GM19043 (cell line): ENCODE measurements at regions not wholly inside any gene's neighbourhood (a gene's known extent, or its start where the extent isn't known, plus 50 kb on each side); places are given as distances from the start of the nearest gene placed in this dataset.

ENCODE experiments used
- ATAC-seq: cut with Tn5 transposase; IDR thresholded peaks from one replicate; pipeline ENCODE4 v1.9.1; 2021; ENCODE audit warnings: low read depth; ENCODE audit not compliant: unreplicated experiment

DNA sequence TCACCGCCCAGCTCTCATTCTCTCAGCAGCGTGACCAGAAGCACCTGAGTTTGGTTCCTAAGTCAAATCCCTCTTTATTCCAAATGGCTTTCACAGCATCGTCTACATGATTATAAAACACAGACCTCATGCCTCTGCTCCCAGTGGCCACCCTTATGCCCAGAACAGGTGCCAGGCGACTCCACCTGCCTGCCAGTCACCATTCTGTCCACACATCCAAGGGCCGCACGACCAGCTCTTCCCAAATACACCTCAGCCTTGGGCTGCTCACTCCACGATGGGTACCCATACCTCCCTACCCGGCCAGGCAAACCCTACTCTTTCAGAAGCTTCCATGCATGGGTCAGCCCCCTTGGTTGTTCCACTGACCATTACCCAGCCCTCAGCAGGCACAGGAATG lies 851.6 kb upstream of the SALL3 start:
- no peak for ATAC-seq

DNA sequence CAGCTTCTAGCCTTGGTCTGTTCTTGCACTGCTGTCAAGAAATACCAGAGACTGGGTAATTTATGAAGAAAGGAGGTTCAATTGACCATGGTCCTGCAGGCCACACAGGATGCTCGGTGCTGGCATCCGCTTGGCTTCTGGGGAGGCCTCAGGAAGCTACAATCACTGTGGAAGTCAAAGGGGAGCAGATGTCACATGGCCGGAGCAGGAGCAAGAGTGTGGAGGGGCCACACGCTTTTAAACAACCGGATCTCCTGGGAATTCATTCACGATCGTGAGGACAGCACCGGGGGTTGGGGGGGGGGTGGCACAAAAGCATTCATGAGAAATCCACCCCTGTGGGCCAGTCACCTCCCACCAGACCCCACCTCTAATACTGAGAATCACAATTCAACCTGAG lies 850.4 kb upstream of the SALL3 start:
- ATAC-seq: no peak

DNA sequence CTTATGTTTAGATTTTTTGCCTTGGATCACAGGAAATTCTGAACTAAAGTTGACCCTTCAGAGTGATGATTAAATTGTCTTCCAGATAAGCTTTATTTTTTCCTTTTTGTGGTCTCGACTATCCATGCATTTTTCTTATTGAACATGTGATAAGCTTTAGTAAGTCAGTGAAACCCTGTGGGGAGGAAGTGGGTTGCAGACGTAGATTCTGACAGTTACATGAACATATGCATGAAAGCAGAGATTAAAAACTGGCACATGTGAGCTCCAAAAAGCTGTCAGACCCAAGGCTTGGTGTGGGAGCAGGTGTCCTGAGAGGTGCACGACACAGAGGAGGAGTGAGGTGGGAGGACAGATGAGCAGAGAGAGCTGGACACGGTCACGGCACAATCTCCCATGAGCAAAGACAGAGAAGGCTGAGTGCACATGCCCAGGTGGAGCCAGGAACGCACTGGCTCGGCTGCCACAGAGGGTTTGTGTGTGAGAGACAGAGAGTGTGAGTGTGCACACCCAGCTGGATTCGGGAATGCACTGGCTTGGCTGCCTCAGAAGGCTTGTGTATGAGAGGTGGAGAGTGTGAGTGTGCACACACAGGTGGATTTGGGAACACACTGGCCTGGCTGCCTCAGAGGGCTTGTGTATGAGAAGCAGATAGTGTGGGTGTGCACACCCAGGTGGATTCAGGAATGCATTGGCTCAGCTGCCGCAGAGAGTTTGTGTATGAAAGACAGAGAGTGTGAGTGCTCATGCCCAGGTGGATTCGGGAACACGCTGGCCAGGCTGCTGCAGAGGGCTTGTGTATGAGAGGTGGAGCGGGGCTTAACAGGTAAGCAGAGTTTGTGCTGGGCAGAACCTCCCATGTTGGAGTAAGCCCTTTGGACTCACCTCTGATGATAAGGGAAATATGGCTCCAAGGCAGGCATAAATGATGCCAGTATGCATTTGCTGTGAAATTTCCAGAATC lies 849.1 kb upstream of the SALL3 start:
- ATAC-seq: no peak

DNA sequence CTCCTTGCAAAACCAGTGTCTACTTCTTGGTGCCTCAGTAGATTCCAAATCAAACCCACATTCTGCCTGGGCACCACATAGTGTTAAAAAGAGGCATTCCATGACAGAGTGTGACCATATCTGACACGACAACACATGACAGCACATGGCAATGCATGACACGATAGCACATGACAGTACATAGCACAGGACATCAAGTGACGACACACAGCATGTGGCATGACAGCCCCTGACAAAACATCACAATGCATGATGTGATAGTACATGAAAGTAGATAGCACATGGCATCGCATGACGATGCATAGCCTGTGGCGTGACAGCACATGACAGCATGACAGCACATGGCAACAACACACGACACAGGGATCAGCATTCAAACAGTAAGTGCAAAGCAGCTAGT lies 845.9 kb upstream of the SALL3 start:
- ATAC-seq: no peak

DNA sequence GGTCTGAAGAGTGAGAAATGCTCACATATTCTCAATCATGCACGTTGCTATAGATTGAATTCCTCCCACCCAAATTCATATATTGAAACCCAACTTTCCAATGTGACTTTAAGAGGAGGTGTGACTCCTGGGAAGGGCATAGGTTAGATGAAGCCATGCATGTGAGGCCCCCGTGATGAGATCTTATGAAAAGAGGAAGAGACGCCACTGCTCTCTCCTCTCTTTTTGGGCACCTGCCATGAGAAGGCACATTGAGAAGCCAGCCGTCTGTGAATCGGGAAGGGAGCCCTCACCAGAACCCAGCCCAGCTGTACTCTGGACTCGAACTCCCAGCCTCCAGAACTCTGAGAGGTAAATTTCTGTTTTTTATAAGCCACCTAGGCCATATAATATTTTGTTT lies 842.6 kb upstream of the SALL3 start:
- ATAC-seq: no peak

DNA sequence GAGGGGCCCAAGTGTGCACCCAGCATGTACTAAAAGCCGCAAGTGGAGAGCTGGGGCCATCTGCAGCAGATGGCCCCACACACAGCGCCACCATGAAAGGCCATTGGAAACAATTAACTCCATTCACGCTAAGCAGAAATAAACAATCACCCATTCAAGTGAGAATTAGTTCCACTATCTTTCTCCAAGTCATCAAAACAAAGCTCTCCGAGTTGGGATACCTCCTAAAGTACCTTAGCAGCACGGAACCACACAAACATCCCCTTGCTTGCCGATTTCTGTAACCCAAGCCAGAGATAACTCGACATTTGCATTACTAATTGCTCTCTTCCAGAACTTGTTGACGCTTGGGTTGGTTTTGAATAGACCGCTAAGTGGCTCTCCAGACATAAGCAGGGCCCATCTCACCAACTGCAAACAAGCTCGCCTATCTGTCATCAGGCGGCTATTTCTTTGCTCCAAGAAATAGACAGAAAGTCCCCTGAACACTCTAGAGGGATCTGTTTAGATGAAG lies 840.6 kb upstream of the SALL3 start:
- no peak for ATAC-seq

DNA sequence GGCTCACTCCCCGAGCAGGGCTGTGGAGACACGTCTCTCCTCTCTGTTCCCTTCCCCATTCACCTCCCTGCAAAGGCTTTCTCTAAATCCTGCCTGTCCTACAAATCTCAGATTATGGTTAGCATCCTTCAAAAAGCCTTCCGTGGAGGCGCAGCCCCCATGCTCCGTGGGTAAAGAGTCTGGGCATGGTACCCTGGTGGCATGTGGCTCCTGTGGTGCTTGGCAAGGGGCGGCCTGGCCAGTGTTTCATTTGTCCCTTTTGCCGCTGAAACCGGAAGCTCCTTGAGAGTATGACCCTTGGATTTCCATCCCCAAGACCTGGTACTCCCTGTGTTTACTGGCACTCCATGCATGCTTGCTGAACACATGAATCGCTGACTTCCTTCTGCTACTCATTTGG lies 839.3 kb upstream of the SALL3 start:
- ATAC-seq: no peak

DNA sequence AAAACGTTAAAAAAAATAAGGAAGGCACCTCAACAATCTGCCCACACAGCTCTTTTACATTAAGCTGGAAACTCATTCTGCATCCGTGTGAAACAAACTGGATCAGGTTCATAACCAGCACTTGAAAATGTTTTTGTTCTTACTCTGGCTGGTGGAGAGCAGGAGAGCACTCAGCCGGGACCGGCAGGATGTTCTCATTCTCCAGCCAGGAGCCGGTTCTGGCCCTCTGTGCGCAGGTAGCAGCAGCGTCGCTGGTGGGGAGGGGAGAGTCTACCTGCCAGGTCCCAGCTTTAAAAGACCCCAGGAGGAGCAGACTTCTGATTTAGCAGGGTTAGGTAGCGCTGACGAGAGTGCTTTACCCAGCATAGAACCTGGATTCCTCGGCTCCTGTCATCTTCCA lies 834.9 kb upstream of the SALL3 start:
- ATAC-seq: no peak

DNA sequence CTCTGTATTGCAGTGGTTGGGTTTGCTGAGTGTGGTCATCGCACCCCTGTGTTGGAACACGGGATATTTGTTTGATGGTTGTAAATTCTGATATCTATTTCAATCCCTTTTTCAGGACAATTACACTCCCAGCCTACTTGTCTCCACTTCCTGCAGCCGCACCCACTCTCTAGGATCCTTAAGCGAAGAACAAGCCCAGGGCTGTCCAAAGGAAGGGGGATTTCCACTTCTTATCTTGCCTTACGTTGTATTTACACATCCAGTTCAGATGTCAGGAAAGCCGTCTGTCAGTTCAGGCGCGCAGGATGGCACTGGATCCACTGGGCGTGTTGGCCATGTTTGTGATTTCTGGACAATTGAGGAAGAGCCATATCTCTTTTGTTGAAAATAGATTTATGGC lies 834.5 kb upstream of the SALL3 start:
- ATAC-seq: no peak

DNA sequence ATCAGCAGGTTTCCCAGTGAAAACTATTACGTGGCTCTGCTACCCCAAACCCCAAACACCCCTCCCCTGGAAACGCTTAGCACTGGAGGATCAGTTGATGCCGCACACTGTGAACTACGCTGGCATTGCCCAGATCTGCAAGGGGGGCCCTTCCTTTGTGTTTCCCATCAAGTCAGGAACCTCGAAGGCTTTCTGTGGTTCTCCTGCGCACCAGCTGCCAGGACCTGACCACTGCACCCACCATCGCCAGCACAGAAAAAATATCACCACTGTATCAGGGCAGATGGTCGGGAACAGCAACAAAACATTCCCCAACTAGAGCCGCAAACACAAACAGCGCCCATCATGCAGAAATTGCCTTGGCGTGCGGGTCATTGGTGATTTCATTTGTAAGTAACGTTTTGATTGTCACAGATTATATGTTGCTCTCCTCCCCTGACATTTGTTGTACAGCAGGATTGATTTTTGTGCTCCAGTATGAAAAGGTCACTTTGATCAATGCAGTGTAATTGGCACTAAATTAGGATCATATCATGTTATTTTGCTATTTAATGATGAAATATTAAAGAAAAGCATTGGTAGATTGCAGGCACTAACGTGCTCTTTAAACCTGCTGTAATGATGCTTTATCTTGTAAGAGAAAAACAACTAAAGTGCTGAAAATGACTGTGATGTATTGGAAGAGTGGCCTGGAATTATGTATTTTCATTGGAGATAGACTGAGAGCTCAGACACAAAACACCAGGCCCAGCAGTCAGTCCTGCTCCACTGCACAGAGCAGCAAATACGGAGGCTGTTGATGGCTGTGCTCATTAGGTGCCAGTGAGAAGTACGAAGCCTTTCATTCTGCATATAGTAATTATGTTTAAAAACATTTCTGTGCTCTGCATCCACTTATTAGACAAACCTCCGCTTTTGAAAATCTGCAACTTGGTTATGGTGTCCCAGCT lies 833.2 kb upstream of the SALL3 start:
- ATAC-seq: no peak

DNA sequence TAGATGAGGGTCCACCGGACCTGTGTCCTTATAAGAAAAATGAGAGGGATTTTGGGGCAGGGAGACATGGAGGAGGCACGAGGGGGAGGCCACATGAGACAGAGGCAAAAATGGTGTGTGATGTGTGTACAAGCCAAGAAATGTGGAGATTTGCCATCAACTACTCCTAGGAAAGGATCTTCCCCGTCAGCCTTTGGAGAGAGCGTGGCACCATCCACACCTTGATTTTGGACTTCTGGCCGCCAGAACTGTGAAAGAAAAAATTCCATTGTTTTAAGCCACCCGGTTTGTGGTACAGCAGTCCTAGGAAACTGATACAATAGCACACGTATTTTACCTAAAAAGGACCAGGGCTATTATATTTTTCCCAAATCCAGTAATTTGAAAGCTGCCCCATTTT lies 829.0 kb upstream of the SALL3 start:
- no peak for ATAC-seq

DNA sequence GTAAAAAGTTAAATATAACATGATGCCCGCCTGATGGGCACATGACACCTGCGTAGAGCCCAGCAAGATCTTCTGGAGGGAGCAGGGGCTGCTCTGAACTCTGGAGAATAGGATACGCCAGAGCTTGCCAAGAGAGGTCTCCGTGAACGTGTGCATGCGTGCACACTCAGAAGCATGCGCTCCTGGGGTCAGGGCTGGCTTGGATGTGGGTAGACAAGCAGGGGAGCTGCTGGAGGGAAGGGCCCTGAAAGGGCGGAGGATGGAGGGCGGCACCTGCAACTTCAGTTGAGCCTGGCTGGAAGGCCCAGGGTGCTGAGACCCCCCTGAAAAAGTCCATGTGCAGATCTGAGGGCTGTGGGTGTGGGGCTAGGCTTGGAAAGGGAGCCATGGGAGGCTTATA lies 828.4 kb upstream of the SALL3 start:
- ATAC-seq: no peak

DNA sequence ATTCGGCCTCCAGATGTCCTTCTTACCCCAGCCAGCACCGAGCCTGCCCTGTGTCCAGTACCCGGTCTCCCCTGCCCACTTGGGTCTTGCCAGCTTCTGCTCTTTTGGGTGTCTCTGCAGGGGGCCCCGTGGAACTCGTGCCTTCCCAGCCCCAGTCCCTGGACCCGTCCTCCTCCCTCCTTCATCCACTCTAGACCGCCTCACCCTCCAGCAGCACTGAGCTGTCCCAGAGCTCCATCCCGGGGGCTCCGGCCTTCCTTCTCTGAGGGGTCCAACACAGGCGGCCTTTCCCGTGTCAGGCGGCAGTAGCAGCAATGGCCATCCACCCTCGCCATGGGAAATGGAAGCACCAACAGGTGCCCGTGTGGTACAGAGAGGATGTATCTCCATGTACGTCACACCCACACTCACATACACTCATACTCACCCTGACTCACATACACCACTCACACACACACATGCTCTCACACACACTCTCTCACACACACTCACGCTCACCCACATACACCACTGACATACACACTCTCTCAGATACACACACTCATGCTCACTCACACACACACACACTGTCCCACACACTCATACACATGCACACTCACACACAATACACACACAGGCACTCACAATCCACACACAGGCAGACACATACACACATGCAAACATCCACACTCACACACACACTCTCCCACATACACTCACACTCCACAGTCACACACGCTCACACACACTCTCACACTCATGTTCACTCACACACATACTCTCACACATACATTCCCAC lies 827.5 kb upstream of the SALL3 start:
- no peak for ATAC-seq

DNA sequence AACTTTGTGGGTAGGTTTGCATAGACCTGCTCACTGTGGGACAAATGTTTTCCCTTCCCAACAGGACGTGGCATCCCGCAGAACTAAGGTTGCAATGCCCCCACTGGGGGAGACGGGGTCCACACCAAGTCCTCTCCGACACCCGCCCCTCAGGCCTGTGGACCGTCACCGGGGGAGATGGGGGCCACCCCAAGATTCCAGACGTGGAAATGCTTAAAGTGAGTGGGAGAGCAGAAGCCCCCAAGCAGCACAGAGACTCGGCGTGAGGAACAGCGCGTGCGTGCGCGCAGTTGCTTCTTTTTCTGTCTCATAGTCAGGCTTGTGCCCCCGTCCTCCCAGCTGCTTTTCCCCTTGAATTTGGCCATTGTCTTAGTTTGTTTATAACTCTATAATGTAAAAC lies 826.3 kb upstream of the SALL3 start:
- ATAC-seq: no peak

DNA sequence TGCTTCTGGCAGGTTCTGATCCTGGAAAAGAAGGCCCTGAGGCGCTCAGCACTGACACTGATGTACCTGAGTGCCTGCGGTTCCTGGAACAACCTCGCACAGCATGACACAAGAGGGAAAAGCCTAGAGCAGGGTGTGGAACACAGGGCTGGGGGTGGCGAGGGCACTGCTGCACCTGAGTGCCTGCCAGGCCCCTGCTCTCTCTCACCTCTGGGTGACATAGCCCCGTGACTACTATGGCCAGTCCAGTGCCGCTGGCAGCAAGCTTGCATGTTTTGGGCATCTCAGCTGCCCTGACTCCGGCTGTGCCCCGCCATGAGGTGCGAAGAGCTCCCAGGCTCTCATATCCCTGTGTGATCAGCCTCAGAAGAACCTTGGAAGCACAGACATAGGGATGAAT lies 825.2 kb upstream of the SALL3 start:
- no peak for ATAC-seq

DNA sequence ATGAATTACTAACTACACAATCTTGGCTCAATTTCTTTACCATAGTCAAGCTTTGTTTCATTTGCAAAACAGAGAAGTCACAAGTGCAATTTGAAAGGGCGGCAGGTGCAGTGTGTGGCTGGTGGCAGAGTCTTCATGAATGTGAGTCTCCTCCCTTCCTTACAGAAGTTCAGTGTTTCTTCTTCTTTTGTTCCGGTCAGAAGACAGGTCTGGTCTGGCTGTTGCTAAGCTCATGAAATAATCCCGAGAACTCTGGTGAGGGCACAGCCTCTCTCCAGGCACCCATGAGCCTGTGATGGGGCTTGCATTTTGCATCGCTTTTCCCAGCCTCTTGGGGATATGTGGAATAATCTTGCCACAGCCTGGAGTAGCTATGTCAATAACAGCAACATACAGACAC lies 824.8 kb upstream of the SALL3 start:
- no peak for ATAC-seq

DNA sequence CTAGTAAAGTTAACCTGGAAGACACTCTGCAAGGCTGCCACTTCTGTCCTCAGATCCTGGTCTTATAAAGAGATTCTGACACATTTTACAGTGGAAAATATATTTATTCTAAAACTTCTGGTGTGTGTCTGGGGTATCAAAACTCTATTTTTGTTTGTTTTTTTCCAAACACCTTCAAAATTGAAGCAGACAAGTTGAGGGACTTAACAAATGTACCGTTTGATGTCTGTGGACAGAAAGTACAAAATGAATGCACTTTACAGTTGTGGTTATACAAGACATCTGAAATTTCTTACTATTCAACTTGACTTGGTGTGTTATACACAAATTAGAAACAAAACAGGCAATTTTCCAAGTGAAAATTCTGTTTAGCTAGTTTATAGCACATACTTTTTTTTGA lies 823.2 kb upstream of the SALL3 start:
- no peak for ATAC-seq

DNA sequence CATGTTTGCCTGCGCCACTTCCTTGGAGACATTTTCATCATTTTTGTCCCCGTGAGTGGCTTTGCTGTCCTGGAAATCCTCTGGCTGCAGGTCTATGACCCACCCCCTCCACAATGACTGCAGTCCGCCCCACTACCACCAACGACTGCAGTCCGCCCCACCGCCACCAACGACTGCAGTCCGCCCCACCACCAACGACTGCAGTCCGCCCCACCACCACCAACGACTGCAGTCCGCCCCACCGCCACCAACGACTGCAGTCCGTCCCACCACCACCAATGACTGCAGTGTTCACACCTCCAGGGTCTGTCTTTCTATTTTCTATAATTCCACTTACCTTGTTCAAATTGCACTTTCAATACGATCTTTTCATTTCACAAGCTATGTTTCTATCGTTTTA lies 820.7 kb upstream of the SALL3 start:
- ATAC-seq: no peak

DNA sequence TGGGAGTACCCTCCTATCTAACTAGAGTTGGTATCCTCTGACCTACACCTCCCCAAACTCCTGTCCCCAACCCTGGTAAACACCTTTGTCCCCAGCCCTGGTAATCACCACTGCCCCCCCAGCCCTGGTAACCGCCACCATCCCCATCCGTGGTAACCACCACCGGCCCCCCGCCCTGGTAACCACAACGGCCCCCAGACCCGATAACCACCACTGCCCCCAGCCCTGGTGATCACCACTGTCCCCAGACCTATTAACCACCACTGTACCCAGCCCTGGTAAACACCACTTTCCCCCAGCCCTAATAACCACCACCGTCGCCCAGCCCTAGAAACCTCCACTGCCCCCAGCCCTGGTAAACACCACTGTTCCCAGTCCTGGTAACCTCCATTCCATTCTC lies 820.2 kb upstream of the SALL3 start:
- no peak for ATAC-seq

DNA sequence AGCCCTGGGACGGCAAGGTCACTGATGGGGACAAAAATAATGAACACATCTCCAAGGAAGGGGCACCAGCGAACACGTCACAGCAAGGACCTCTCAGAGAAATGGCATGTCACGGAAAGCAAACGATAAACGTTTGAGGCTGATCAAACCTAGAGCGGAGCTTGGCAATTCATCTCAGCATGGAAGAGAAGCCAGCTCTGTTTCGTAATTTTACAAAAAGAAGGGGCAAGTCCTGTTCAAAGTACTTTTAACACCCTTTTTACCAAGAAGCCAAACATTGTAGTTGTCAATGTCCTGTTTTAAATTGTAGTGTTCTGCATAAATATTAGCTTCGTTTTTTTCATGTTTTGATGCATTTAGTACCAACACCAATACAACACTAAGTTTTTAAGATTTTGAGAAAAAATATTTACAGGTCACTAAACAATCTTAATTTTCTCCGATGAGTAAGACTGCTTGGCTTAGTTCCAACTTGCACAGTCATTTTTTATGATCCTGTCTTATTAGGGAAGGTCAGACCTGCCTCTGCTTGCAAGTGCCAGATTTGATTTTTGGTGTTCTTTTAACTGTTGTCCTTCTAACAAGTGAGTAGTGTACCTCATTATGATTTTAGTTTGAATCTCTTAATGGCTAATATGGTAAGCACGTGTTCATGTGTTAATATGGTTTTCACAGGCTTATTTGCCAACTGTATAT lies 818.5 kb upstream of the SALL3 start:
- no peak for ATAC-seq
